GM19238 (cell line): ENCODE measurements at regions not wholly inside any gene's neighbourhood (a gene's known extent, or its start where the extent isn't known, plus 50 kb on each side); places are given as distances from the start of the nearest gene placed in this dataset.

Experiments
- DNase-seq: peaks from one replicate; pipeline ENCODE4 v3.0.0; 2011; ENCODE audit warnings: low spot score; ENCODE audit not compliant: insufficient read length

GRCh38 chr13:47349211-47349610, 452.4 kb upstream of the HTR2A start:
- no peak for DNase-seq

- DNase-seq = no peak
Measured at GRCh38 chr13:47337781-47338507, 441.1 kb upstream of the HTR2A start.

DNA sequence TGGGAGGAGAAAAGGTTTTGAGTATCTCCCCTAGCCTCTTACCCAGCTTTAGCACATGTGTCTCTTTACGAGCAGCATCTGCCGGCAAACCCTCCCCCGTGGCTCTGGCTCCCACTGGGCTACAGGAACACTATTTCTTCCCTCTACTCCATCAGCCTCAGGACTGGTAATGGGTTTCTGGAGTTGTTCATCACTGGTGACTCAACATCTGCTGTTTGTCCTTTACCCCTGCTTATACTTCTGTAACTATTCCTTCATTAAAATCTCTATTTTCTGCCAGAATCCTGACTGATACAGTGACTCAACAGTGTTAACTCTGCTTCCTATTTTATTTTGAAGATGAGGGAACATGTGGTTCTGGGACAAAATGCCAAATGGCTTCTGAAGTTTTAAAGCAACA, 437.3 kb upstream of the HTR2A start:
- no peak for DNase-seq

DNA sequence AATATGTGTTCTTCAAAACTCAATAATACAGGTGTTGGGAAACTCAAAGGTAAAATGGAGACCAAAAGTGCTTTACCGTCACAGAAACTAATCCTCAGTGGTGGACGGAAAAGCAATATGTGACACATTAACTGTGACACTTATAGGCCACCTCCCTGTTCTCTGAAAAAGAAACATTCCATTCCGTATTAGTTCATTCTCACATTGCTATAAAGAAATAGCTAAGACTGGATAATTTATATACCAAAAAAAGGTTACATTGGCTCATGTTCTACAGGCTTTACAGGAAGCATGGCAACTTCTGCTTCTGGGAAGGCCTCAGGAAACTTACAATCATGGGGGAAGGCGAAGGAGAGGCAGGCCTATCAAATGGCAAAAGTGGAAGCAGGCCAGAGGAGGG, 435.3 kb upstream of the HTR2A start:
- DNase-seq = no peak

GRCh38 chr13:47330031-47330430, 433.2 kb upstream of the HTR2A start:
- no peak for DNase-seq

GRCh38 chr13:47327861-47328260, 431.0 kb upstream of the HTR2A start:
- DNase-seq = no peak

DNA sequence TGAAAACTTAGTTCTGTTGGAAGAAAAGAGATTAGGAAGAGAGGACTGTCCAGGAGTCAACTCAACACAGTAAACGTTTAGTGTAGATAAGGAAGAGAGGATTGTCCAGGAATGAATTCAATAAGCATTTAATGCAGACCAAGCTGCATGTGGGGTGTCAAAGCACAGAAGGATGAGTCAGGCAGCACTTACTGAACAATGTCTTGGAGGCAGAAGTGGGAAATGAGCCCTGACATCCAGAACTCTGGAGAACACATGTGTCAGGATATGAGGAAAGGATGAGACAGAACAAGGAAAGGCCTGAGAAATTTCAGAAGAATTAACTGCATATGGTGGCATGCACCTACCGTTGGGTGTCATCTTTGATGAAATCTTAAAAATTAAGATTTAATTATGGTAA, 429.2 kb upstream of the HTR2A start:
- DNase-seq = no peak

- no peak for DNase-seq
Measured at GRCh38 chr13:47317356-47317755, 420.5 kb upstream of the HTR2A start.

GRCh38 chr13:47310401-47310800, 413.5 kb upstream of the HTR2A start:
- no peak for DNase-seq

GRCh38 chr13:47306991-47307390, 410.1 kb upstream of the HTR2A start:
- DNase-seq = no peak

GRCh38 chr13:47303626-47304025, 406.8 kb upstream of the HTR2A start:
- no peak for DNase-seq

DNA sequence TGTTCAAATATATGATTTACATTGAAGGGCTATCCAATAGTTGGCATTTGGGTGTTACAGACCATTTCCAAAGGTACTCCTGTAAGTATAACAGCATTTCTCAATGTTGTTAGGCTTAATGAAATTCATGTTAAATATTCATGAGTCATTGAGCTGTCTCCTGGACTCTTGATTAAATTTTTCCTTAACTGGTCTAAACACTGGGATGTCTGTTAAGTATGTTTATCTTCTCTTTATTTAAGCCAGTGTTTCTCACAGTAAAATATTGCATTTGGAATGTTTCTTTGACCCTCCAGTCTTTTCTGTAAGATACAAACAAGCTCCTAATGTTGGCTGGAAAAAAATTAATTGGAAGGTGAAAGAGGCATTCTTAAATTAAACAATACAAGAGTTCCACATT, 402.5 kb upstream of the HTR2A start:
- no peak for DNase-seq

DNA sequence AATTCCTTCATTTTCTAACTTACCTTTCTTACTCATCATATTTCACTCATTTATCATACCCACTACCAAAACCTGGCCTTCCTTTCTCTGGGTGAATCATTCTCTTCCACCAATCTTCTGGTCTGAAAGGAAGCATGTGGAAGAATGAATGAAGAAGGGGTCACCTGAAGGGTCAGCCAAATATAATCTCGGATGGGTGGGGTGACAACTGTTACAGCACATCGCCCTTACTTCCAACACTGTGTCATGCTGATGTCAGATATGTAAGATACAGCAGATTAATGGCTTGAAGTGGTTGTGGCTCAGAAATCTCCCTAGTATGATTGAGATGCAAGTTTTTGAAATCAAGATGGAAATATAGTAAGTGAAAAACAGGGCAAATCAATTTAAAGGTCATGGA, 401.7 kb upstream of the HTR2A start:
- no peak for DNase-seq

DNA sequence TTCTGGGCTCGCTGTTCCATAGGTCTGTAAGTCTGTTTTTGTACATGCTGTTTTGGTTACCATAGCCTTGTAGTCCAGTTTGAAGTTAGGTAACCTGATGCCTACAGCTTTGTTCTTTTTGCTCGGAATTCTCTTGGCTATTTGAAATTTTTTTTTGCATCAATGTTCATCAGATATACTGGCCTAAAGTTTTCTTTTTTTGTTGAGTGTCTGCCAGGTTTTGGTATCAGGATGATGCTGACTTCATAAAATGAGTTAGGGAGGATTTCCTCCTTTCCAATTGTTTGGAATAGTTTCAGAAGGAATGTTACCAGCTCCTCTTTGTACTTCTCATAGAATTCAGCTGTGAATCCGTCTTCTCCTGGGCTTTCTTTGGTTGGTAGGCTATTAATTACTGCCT, 397.8 kb upstream of the HTR2A start:
- DNase-seq = no peak

DNA sequence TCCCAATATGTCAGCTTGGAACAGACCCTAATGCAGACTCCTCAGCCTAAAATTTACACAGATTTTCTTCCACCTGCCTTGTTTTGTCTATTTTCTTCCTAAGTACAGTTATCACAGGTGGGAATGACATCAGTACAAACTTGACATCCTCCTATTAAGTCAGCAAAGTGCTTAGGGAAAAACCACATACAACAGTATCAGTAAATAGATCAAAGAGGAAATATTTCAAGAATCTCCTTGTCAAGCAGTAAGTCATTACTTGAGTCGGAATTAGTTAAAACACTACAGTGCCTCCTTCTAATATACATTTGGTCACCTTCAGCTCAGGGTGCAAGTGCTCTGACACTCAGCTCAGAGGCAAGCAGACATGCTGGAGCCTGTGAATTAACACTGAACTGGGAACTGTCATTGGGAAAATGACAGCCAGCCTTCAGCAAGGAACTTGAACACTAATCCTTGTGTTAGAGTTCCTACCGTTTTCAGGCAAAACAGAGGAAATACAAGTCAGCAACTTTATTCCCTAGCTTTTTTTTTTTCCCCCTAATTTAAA, 394.3 kb upstream of the HTR2A start:
- DNase-seq = no peak

DNA sequence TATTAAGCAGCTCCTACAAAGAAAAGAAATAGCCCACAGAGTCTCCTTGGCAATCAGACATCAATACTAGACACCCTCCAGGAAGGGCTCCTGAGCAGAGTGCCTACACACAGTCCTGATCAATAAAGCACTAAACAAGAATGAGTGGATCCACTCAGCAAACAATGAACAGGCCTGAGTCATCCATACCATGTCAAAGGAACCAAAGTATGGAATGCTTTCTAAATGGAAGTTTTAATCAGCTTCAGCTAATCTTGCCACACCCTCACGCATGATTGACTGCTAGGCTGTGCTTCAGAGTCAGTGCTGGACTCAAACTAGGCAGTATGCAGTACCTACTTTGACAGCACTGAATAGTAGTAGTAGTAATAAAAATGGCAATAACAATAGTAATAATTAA, 392.7 kb upstream of the HTR2A start:
- no peak for DNase-seq

DNA sequence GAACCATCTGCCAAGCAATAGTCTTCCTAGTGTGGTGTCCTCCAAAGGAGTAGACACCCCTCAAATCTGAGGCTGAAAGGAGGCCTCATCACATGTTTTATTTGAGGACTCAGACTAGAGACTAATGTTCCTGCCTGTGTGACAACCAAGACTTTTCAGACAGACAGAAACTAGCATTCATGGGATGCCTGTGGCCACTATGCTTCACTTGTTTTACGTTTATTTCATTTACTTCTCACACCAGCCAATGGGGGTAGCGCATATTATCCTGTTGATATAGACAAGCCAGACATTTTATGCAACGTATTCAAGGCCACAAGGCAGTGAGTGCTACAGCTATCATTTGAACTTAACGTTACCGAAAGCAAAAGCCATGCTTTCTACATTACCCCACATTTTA, 391.7 kb upstream of the HTR2A start:
- DNase-seq = no peak

- no peak for DNase-seq
Measured at GRCh38 chr13:47287291-47287751, 390.5 kb upstream of the HTR2A start.

- DNase-seq = no peak
Measured at GRCh38 chr13:47281991-47282390, 385.1 kb upstream of the HTR2A start.

DNA sequence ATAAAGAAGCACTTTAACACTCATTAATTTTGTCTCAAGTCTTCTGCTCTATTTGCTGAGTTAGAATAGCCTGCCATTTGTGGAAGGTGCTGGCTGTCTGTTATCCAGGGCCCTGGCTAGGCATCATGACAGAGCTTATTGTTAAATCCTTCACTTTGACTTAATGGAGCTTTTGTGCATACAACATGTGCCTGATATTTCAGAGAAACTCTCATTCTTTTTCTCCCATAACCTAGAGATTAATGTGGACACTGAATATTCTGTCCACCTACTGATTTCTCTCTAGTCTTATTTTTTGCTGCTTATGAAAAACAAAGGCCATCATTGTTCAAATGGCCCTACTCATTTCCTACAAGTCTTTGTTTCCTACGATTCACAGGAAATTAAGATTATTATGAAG, 383.1 kb upstream of the HTR2A start:
- no peak for DNase-seq

GRCh38 chr13:47277774-47278173, 380.9 kb upstream of the HTR2A start:
- no peak for DNase-seq

- DNase-seq = no peak
Measured at GRCh38 chr13:47268270-47268669, 371.4 kb upstream of the HTR2A start.

DNA sequence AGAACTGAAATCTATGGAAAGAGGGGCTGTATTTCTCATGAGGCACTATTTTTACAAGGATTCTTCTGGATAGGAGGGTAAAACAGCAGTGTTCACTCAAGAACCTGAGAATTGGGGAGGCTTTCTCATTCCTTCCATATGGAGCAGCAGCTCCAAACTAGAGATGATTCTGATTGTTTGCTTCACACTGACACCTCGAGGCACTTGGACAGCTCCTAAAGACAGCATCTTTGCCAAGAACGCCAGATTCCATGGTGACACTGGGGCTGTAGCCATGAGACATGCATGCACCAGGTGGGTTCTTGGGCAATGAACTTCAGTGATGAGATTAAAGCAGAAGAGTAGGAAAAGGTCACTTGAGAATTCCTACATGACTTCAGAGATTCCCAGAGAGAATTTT, 361.5 kb upstream of the HTR2A start:
- DNase-seq = no peak
